ENCODE measurements at regions not wholly inside any gene's neighbourhood (a gene's known extent, or its start where the extent isn't known, plus 50 kb on each side); places are given as distances from the start of the nearest gene placed in this dataset.

GRCh38 chr2:2528846-2529245, 197.8 kb upstream of the MYT1L start:
- TF ChIP-seq CTCF (conservative IDR thresholded peaks at IDR 0.05) (no peak), EZH2 (IDR thresholded peaks at IDR 0.05; ENCODE audit: low read depth) (no peak)

All from PC-9 (cell line).